RKO (cell line): ENCODE measurements at regions not wholly inside any gene's neighbourhood (a gene's known extent, or its start where the extent isn't known, plus 50 kb on each side); places are given as distances from the start of the nearest gene placed in this dataset.
"Not testable (repeated sequence)": the region's sequence is repeated elsewhere in the genome, so short reads cannot be mapped to it uniquely, and the experiment has no call there.

Experiments used
- DNase-seq: peaks from one replicate; pipeline ENCODE4 v3.0.0-alpha.2; 2016; ENCODE audit warnings: low spot score

- no peak for DNase-seq
Observed at GRCh38 chr9:115305543-115305942, 187.6 kb upstream of the TNC start.

- no peak for DNase-seq
Observed at GRCh38 chr9:115306865-115307264, 188.9 kb upstream of the TNC start.

DNA sequence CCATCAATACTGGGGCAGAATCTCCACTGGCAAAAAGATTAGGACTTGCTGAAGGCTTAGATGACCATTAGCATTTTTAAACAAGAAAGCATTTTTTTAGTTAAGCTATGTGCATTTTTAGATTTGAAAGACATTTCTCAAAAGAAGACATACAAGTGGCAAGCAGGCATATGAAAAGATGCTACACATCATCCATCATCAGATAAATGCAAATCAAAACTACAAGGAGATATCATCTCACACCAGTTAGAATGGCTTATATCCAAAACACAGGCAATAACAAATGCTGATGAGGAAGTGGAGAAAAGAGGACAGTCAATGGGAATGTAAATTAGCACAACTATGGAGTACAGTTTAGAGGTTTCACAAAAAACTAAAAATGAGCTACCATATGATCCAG, 195.6 kb upstream of the TNC start:
- DNase-seq = no peak

GRCh38 chr9:115326461-115326860, 208.5 kb upstream of the TNC start:
- no peak for DNase-seq

GRCh38 chr9:115327436-115328122, 209.6 kb upstream of the TNC start:
- DNase-seq = no peak

GRCh38 chr9:115328228-115328627, 210.3 kb upstream of the TNC start:
- DNase-seq = no peak

GRCh38 chr9:115328677-115329076, 210.7 kb upstream of the TNC start:
- DNase-seq = no peak

- DNase-seq = no peak
Observed at GRCh38 chr9:115333277-115334070, 215.5 kb upstream of the TNC start.

GRCh38 chr9:115335439-115335838, 217.5 kb upstream of the TNC start:
- DNase-seq = no peak

GRCh38 chr9:115340314-115340713, 222.4 kb upstream of the TNC start:
- DNase-seq = no peak

DNA sequence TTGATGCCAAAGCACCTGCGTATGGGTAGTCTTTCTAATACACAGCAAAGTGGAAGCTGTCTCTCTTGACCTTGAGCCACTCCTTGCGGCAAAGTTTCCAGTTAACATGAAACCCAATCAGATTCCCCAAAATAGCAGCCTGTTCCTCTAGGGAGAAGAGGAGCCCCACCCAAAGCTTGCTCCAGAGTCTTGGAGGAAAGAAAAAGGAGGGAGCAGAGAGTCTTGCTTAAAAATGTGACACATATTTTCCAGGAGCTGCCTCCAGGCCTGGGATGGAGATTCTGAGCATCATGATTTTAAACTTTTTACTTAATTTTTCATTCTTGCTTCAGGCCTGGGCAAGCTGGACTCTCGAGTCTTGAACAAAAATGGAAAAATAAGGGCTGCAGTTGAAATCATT, 223.5 kb upstream of the TNC start:
- no peak for DNase-seq

GRCh38 chr9:115347776-115348175, 229.8 kb upstream of the TNC start:
- not testable (repeated sequence) for DNase-seq

GRCh38 chr9:115348936-115349335, 231.0 kb upstream of the TNC start:
- DNase-seq = not testable (repeated sequence)

DNA sequence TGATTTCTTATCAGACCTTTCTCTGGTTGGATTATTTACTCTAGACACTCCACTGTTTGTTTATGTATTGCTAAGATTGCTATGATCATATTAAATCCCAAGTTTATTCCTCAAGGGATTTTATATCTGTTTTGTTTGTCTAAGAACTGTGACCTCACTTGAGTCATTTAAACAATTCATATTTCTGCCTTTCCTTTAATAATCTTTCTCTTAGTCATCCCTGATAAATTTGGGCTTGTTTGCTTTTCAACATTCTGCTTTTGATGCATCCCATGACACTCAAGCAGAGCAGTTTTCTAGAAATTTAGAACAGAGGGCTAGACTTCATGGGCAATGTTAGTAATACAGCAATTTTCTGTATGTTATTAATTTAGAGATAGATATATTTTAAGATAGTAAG, 231.6 kb upstream of the TNC start:
- DNase-seq = no peak

DNA sequence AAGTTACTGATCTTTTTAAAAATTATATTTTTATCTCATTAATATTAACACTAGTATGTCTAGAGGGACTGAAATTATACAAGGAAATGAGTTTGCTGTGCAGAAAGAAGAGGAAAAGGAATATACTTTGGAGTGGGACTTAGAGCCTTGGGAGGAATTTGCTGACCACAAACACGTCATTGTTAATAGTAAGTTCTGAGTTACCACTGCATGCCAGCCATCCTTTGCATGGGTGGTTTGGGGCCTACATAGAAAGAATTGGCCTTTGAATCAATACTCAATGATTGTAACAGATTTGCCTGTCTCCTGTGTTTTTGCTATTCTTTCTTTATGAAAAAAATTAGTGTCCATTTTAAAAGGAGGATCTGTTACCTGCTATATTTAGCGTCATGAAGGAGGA, 232.6 kb upstream of the TNC start:
- DNase-seq = no peak

DNA sequence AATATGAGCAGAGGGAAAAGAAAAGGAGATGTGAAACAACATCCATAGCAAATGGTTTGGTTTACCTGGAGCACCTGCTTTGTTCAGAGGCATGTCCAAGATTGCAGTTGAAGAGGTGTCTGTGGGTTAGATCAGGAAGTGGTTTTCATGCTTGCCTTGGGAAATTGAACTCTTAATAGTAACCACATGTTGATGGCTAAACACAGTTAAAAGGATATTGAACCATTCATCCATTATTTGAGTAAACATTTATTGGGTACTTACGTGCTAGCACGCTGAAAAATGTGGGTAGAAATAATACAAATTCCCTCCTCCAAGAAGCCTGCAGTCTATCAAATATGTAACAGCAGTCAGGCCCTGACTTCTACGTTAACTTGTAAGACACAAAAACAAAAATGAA, 235.7 kb upstream of the TNC start:
- no peak for DNase-seq

- peak; percentile 14 for DNase-seq
Observed at GRCh38 chr9:115357821-115358220, 239.9 kb upstream of the TNC start.

DNA sequence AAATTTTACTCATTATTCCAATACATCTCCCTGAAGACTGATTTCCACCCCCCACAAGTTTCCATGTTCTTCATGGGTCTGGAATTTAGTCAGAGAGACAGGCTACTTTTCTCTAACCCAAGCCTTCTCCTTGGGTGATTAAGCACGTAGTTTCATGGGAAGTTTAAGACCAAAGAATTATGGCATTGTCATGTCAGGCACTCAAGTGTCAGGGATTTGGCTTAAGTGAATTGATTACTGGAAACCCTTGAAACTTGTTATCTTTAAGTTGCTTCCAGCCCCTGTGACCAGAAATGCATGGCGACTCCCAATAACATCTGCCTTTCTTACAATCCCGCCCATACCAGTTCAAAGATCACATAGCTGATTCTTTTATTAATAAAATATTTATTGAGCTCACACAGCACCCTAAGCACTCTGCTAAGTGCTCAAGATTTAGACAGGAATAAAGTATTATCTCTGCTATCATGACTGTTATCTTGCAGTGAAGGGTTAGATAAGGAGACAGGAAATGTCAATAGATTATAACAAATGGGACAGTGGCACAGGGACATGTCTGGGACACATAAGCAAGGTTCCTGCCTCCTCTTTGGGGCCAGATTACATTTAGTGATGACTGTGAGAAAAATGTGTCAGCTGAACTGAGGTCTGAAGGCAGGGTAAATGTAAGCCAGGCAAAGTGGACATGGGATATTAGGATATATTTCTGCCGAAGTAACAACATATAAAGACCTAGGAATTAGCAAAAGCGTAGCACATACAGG, 241.2 kb upstream of the TNC start:
- DNase-seq = no peak

DNA sequence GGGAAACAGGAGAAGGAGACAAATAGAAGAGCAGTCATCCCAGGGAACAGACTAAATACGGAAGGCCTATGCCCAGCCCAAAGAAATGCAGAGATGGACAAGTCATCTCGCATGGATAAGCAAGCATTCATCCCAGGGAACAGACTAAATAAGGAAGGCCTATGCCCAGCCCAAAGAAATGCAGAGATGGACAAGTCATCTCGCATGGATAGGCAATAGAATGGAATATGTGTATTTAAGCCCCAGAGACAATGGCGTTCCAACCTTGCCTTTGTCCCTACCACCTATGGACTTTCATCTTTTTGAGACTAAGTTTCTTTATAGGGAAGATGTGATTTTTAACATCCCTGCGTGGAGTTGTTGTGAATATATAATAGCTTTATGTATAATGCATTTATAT, 242.2 kb upstream of the TNC start:
- DNase-seq = no peak

GRCh38 chr9:115362101-115362500, 244.1 kb upstream of the TNC start:
- DNase-seq = no peak

- no peak for DNase-seq
Observed at GRCh38 chr9:115362640-115363039, 244.7 kb upstream of the TNC start.

DNA sequence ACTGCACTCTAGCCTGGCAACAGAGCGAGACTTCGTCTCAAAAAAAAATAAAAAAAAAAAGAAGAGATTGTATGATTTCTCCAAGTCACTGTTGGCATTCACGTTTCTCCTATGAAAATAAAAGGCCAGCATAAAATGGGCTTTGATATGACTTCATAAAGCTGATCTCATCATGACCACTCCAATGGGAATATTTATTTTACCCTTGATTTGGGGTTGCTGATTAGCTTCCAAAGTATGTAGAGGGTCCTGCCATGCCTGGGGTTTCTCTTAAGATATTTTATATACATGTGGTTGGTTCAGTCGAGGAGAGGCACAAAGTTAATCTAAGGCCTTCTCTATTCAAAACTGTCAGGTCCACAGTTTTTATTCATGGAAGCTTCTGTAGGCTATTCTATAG, 247.0 kb upstream of the TNC start:
- no peak for DNase-seq

GRCh38 chr9:115367321-115367720, 249.4 kb upstream of the TNC start:
- DNase-seq = no peak
